Neural cell (in vitro differentiated cells): ENCODE measurements at regions not wholly inside any gene's neighbourhood (a gene's known extent, or its start where the extent isn't known, plus 50 kb on each side); places are given as distances from the start of the nearest gene placed in this dataset.

Source experiments
- CTCF ChIP-seq: fragments of 450-650 bp; IDR thresholded peaks from 2 replicates; pipeline ENCODE4 v1.5.1; 2014; ENCODE audit warnings: antibody characterized with exemption, mild to moderate bottlenecking, moderate library complexity; ENCODE audit not compliant: poor library complexity, severe bottlenecking
- EP300 ChIP-seq: fragments of 450-650 bp; conservative IDR thresholded peaks from 2 replicates; pipeline ENCODE4 v1.6.1; 2014; ENCODE audit warnings: antibody characterized with exemption, mild to moderate bottlenecking, moderate library complexity; ENCODE audit not compliant: poor library complexity, severe bottlenecking
- EZH2 ChIP-seq: fragments of 200-600, 300-800 bp; shearing (Covaris generic), sonication (generic); IDR thresholded peaks from 2 replicates; pipeline ENCODE4 v1.6.1; 2014; ENCODE audit warnings: antibody characterized with exemption, low read length, borderline replicate concordance, mild to moderate bottlenecking; ENCODE audit not compliant: insufficient read depth, poor library complexity, severe bottlenecking
- MXI1 ChIP-seq: fragments of 450-650 bp; conservative IDR thresholded peaks from 2 replicates; pipeline ENCODE4 v1.6.1; 2014; ENCODE audit warnings: antibody characterized with exemption, mild to moderate bottlenecking; ENCODE audit not compliant: poor library complexity, severe bottlenecking
- POLR2AphosphoS5 ChIP-seq: IDR thresholded peaks from 2 replicates; pipeline ENCODE4 v1.6.1; 2012
- RAD21 ChIP-seq: fragments of 450-650 bp; conservative IDR thresholded peaks from 2 replicates; pipeline ENCODE4 v1.6.1; 2014; ENCODE audit warnings: antibody characterized with exemption, mild to moderate bottlenecking, moderate library complexity
- REST ChIP-seq: IDR thresholded peaks from 2 replicates; pipeline ENCODE4 v1.6.1; 2012; ENCODE audit warnings: borderline replicate concordance
- SMC3 ChIP-seq: fragments of 450-650 bp; conservative IDR thresholded peaks from 2 replicates; pipeline ENCODE4 v1.6.1; 2014; ENCODE audit warnings: antibody characterized with exemption, mild to moderate bottlenecking, moderate library complexity; ENCODE audit not compliant: poor library complexity
- TAF1 ChIP-seq: IDR thresholded peaks from 2 replicates; pipeline ENCODE4 v1.6.1; 2012; ENCODE audit warnings: low read depth

- no peak for TF ChIP-seq EZH2
- TF ChIP-seq CTCF = no peak
- TF ChIP-seq POLR2AphosphoS5 = no peak
- no peak for TF ChIP-seq RAD21
- no peak for TF ChIP-seq REST
- TF ChIP-seq EP300 = no peak
- no peak for TF ChIP-seq TAF1
- TF ChIP-seq SMC3 = no peak
- no peak for TF ChIP-seq MXI1
Observed at GRCh38 chrX:115958687-115959359, 211.7 kb upstream of the AGTR2 start.
